HG03520 (cell line): ENCODE measurements at regions not wholly inside any gene's neighbourhood (a gene's known extent, or its start where the extent isn't known, plus 50 kb on each side); places are given as distances from the start of the nearest gene placed in this dataset.
A peak's percentile ranks its signal among the peaks of the same experiment; 100 is the strongest.
"Not testable (repeated sequence)": the region's sequence is repeated elsewhere in the genome, so short reads cannot be mapped to it uniquely, and the experiment has no call there.

ENCODE experiments used
- ATAC-seq: cut with Tn5 transposase; IDR thresholded peaks from one replicate; pipeline ENCODE4 v1.9.1; 2021; ENCODE audit warnings: mild to moderate bottlenecking, moderate library complexity; ENCODE audit not compliant: unreplicated experiment

DNA sequence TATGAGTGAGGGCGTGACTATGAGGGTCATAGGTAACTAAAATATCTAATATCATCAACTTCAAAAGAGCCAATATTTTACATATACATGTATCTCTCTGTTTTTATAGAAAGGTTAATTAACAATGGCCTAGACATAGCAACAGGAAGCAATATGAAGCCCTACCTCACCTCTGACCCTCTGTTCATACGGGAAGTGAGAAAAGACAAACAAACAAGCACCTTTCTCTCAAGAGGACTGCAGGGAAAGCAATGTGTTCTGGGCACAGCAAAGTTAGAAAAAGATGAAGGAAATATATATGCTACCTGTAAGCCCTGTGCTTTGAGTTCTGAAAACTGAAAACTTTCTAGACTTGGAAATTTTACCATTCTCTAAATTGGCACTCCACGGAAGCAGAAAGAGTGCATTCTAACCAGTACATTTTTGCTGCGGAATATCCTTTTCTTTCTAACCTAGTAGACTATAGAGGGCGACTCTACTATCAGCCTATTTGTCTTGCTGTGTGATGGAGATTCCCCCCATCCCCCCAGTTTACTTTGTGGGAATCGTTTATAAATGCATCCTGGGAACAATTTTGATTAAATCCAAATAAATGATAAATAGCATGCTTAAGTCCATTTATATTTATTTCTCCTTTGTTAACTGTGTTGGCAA, 830.4 kb upstream of the FAT3 start:
- no peak for ATAC-seq

- no peak for ATAC-seq
Observed at GRCh38 chr11:91382946-91383345, 841.7 kb upstream of the FAT3 start.

- ATAC-seq: no peak
Observed at GRCh38 chr11:91374794-91375193, 849.8 kb upstream of the FAT3 start.

- ATAC-seq: no peak
Observed at GRCh38 chr11:91373497-91373896, 851.1 kb upstream of the FAT3 start.

DNA sequence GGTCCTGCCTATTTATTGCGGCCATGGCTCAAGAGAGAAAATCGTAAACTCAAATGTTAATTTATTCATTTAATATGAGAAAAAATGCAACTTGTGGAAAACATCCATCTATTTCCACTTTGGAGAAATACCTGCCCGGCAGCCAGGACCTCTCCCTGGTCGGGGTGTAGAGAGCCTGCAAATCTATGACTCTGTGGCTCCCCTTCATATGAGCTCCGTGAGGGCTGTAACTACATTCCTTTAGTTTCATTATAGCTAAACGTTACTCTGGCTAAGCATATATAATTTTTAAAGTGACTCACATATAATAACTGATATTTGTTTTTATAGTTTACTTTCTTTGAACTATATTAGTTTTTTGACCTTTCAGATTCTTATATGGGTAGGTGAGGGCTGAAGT, 857.8 kb upstream of the FAT3 start:
- ATAC-seq: no peak

DNA sequence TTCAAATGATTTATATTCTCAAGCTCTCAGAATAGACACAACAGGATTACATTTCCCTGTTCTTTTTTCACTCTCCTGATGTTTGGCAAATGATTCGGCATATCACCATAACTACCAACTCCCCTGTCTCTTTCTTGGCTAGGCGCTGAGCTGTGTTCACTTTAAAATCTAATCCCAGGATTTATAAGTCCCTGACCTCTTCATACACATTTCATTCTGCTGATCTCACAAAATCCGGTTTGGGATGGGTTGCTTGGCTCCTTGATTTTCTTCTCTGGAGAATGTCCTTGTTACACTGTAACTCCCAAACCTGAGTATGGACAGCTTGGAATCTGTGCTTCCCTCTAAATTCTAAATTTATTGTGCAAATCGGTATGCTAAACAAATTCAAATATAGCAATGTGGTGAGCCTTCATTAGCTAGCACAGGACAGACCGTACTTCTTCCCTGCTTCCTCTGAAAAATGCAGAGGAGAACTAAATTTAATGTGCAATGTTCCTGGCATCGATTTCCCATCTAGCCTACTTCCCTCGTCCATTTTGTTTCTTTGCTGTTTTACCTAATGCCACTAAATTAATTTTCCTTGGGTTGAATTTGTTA, 858.5 kb upstream of the FAT3 start:
- no peak for ATAC-seq

GRCh38 chr11:91350931-91351330, 873.7 kb upstream of the FAT3 start:
- no peak for ATAC-seq

DNA sequence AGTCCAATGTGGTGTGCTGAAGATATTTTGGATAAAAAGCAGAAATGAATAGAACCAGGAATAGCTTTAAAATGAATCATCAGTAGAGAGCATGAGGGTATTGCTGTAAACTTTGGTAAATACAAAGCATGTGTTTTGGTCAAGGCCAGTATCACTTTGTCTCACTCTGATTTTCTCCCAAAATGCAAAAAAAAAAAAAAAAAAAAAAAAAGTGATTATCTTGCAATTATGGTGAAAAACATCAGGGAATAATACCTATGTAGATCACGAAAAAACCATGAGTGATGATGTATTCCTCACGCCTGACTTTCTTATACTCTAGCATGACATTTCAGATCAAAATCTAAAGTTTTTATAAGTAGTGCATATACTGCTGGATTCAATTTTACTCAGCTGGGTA, 897.9 kb upstream of the FAT3 start:
- no peak for ATAC-seq

DNA sequence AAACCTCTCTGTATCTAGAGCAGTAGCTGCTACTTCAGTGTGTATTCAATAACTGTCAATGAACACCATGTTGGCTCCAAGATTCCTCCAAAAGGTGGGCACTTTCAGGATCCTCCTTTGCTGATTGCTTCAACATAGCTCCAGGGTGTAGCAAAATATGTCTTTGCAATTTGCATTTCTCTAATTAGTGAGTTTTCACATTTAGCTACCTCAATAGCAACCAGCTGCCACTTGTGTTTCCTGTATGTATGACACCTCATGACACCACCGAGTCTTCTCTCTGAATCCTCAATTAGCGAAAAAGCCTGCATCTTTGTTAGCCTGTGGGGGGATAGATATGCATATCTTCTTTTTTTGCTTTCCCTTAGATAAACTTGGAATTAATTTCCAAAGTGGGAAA, 898.3 kb upstream of the FAT3 start:
- no peak for ATAC-seq

GRCh38 chr11:91314521-91314920, 910.1 kb upstream of the FAT3 start:
- ATAC-seq: no peak

GRCh38 chr11:91312541-91312940, 912.1 kb upstream of the FAT3 start:
- ATAC-seq: no peak

GRCh38 chr11:91310085-91310484, 914.5 kb upstream of the FAT3 start:
- ATAC-seq: no peak

- ATAC-seq: no peak
Observed at GRCh38 chr11:91308069-91308468, 916.5 kb upstream of the FAT3 start.

DNA sequence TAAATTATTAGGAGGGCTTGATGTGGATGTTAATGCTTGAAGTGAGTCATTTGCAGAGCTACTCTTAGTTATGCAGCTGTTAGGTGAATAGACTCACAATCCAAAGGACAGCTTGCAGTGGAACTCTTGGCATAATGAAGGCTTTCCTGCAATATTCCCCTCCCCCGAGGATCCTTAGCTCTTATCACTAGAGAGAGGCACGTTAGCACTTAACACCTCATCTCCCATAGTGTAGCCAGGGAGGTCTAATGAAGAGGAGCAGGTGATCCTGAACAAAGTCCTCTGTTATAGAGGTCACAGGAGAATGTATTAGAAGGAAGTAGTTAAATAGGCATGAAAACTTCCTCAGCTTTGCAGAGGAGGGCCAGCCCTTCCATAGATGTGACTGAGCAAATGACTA, 919.2 kb upstream of the FAT3 start:
- ATAC-seq: no peak

- ATAC-seq: no peak
Observed at GRCh38 chr11:91303749-91304148, 920.9 kb upstream of the FAT3 start.

DNA sequence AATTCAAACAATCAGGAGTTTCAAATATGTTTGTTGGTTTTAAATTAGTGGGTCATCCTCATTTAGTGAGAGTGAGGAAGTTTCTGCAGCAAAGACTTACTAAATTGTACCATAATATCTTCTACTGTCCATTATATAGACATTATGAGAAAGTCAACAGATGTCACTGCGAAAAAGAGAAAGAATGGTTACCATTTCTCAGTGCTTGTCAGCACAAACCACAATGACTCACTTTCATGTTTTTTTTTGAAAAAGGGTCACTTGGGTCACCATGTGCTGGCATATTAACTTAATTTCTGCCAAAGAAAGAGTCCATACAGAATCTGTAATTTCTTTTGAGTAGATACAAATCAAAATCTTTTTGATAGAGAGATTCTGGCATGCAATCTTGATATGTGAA, 924.6 kb upstream of the FAT3 start:
- no peak for ATAC-seq

- ATAC-seq: no peak
Observed at GRCh38 chr11:91296629-91297028, 928.0 kb upstream of the FAT3 start.

- peak; percentile 44 for ATAC-seq
Observed at GRCh38 chr11:91295591-91295990, 929.0 kb upstream of the FAT3 start.

DNA sequence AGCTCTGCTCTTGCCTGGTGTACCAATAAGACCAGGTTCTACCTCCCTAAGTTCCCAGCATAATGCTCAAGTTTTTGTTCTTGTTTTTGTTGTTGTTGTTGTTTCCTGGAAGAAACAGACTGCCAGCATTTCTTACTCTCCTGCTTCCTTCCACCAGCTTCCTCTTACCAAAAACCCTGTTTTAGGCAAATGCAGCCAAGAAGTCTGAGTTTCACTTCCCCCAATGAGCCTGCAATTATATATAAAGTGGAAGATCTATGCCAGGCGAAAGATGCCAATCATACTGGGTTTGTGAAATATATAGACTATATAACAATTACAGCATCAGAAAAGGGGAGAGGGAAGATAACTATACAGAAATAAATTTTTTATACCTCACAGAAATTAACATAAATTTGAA, 931.5 kb upstream of the FAT3 start:
- ATAC-seq: no peak

DNA sequence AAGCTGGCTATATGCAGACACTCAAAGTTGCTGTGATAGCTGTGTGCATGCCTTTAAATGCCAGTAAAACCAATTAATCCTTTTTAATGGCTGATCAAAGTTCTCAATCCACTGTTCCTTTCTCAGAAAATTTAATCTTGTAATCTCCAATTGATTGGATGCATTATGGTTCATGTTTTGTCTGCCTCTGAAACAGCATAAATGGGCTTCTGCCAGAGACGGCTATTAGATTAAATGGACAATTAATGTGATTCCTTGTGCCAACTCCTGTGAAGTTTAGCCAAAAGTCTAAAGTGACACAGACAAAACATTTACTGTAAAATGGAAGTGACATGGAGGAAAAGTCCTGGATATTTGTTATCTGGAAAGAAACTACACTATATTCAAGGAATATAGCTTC, 952.5 kb upstream of the FAT3 start:
- no peak for ATAC-seq

- not testable (repeated sequence) for ATAC-seq
Observed at GRCh38 chr11:91268512-91269295, 955.9 kb upstream of the FAT3 start.

- no peak for ATAC-seq
Observed at GRCh38 chr11:91265946-91266345, 958.7 kb upstream of the FAT3 start.
